ENCODE measurements at regions not wholly inside any gene's neighbourhood (a gene's known extent, or its start where the extent isn't known, plus 50 kb on each side); places are given as distances from the start of the nearest gene placed in this dataset.

GRCh38 chr2:48116497-48116896 lies 198.0 kb upstream of the FOXN2 start:
- TF ChIP-seq, protein P1, sequence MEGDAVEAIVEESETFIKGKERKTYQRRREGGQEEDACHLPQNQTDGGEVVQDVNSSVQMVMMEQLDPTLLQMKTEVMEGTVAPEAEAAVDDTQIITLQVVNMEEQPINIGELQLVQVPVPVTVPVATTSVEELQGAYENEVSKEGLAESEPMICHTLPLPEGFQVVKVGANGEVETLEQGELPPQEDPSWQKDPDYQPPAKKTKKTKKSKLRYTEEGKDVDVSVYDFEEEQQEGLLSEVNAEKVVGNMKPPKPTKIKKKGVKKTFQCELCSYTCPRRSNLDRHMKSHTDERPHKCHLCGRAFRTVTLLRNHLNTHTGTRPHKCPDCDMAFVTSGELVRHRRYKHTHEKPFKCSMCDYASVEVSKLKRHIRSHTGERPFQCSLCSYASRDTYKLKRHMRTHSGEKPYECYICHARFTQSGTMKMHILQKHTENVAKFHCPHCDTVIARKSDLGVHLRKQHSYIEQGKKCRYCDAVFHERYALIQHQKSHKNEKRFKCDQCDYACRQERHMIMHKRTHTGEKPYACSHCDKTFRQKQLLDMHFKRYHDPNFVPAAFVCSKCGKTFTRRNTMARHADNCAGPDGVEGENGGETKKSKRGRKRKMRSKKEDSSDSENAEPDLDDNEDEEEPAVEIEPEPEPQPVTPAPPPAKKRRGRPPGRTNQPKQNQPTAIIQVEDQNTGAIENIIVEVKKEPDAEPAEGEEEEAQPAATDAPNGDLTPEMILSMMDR (IDR thresholded peaks at IDR 0.05 in 4 of 5, conservative IDR thresholded peaks at IDR 0.05 in 1 of 5), result no peak
- no peak for TF ChIP-seq POLR2A (IDR thresholded peaks at IDR 0.05)
